IMR-90 (cell line): ENCODE measurements at regions not wholly inside any gene's neighbourhood (a gene's known extent, or its start where the extent isn't known, plus 50 kb on each side); places are given as distances from the start of the nearest gene placed in this dataset.

Experiments
- ATAC-seq: fragments of 200-7000 bp; cut with Tn5 transposase; 2 replicates; pipeline ENCODE4 v1.9.1; 2020; ENCODE audit warnings: low read depth, mild to moderate bottlenecking, moderate library complexity
- BruUV-seq: library from RNA; stranded (reverse); fragments of 400-500 nt; replicated peaks from 2 replicates; lab custom pipeline; 2021; lab: Mats Ljungman, UMichigan
- CTCF ChIA-PET: fragments of 300-600 bp; formaldehyde crosslinking; extraction: SDS; loops from one replicate; lab custom pipeline; 2021; ENCODE audit warnings: antibody characterized with exemption; lab: Yijun Ruan, JAX
- POLR2A ChIA-PET: fragments of 300-600 bp; sonication (Branson Sonifier 250); formaldehyde crosslinking; loops from one replicate; lab custom pipeline; 2022; ENCODE audit warnings: antibody characterized with exemption; ENCODE audit not compliant: unreplicated experiment; lab: Charles Lee
- DNase-seq: peaks from one replicate; pipeline ENCODE4 v3.0.0; 2013
- H2AFZ ChIP-seq: replicated peaks from 2 replicates; pipeline ENCODE3; 2013; ENCODE audit warnings: low read length, mild to moderate bottlenecking; ENCODE audit not compliant: poor library complexity
- H2AK5ac ChIP-seq: 2 replicates; pipeline ENCODE4 v1.6.1; 2013; ENCODE audit warnings: low read depth, low read length, inconsistent platforms
- H2AK9ac ChIP-seq: replicated peaks from 2 replicates; pipeline ENCODE3; 2013; ENCODE audit warnings: mild to moderate bottlenecking, low read depth, low read length, moderate library complexity; ENCODE audit not compliant: poor library complexity
- H2BK120ac ChIP-seq: 2 replicates; pipeline ENCODE4 v1.6.1; 2013; ENCODE audit warnings: low read depth, low read length, inconsistent platforms
- H2BK15ac ChIP-seq: 3 replicates; pipeline ENCODE4 v1.6.1; 2013; ENCODE audit warnings: low read depth, low read length, inconsistent platforms
- H2BK20ac ChIP-seq: 2 replicates; pipeline ENCODE4 v1.6.1; 2013; ENCODE audit warnings: low read depth, mild to moderate bottlenecking, inconsistent platforms, low read length, moderate library complexity
- H2BK5ac ChIP-seq: 2 replicates; pipeline ENCODE4 v1.6.1; 2013; ENCODE audit warnings: mild to moderate bottlenecking, low read depth, low read length, inconsistent platforms; ENCODE audit not compliant: poor library complexity, severe bottlenecking
- H3K14ac ChIP-seq: replicated peaks from 2 replicates; pipeline ENCODE4 v1.6.1; 2013; ENCODE audit warnings: low read depth, low read length, inconsistent platforms
- H3K18ac ChIP-seq: 2 replicates; pipeline ENCODE4 v1.6.1; 2013; ENCODE audit warnings: low read depth, low read length, control low read depth
- H3K23ac ChIP-seq: 2 replicates; pipeline ENCODE4 v1.6.1; 2013; ENCODE audit warnings: low read depth, low read length, inconsistent platforms
- H3K27ac ChIP-seq: 2 replicates; pipeline ENCODE4 v1.5.1; 2013; ENCODE audit warnings: mild to moderate bottlenecking, control low read depth, low read length; ENCODE audit not compliant: insufficient read depth
- H3K27me3 ChIP-seq: 2 replicates; pipeline ENCODE4 v1.6.1; 2013; ENCODE audit warnings: low read length; ENCODE audit not compliant: control insufficient read depth, insufficient read depth
- H3K36me3 ChIP-seq: 2 replicates; pipeline ENCODE4 v1.6.1; 2013; ENCODE audit warnings: low read length, mixed read lengths; ENCODE audit not compliant: control insufficient read depth, insufficient read depth
- H3K4ac ChIP-seq: 2 replicates; pipeline ENCODE4 v1.6.1; 2013; ENCODE audit warnings: low read depth, low read length, inconsistent platforms
- H3K4me1 ChIP-seq: 2 replicates; pipeline ENCODE4 v1.6.1; 2013; ENCODE audit warnings: low read length, mixed read lengths; ENCODE audit not compliant: control insufficient read depth, insufficient read depth
- H3K4me2 ChIP-seq: 2 replicates; pipeline ENCODE4 v1.6.1; 2013; ENCODE audit warnings: low read depth, mild to moderate bottlenecking, control low read depth, low read length, moderate library complexity
- H3K4me3 ChIP-seq: 2 replicates; pipeline ENCODE4 v1.5.1; 2013; ENCODE audit warnings: low read depth, mild to moderate bottlenecking, control low read depth, low read length, moderate library complexity; ENCODE audit not compliant: insufficient read depth
- H3K56ac ChIP-seq: 2 replicates; pipeline ENCODE4 v1.6.1; 2013; ENCODE audit warnings: low read length, inconsistent platforms; ENCODE audit not compliant: insufficient read depth; ENCODE audit errors: extremely low read depth
- H3K79me1 ChIP-seq, 2 experiments: 2 replicates each; pipeline ENCODE4 v1.6.1; 2013; ENCODE audit warnings: low read length in 2 of 2, inconsistent platforms in 1 of 2, low read depth in 1 of 2
- H3K9ac ChIP-seq: 2 replicates; pipeline ENCODE4 v1.6.1; 2013; ENCODE audit warnings: low read depth, low read length, control low read depth
- H3K9me1 ChIP-seq: 2 replicates; pipeline ENCODE4 v1.6.1; 2013; ENCODE audit warnings: low read length, inconsistent platforms; ENCODE audit not compliant: insufficient read depth
- H3K9me3 ChIP-seq: 2 replicates; pipeline ENCODE4 v1.6.1; 2013; ENCODE audit warnings: low read length; ENCODE audit not compliant: control insufficient read depth, insufficient read depth
- H4K20me1 ChIP-seq: 2 replicates; pipeline ENCODE4 v1.6.1; 2013; ENCODE audit warnings: low read length, inconsistent platforms; ENCODE audit not compliant: insufficient read depth
- H4K5ac ChIP-seq: 2 replicates; pipeline ENCODE4 v1.6.1; 2013; ENCODE audit warnings: mild to moderate bottlenecking, low read depth, low read length, control low read depth
- H4K8ac ChIP-seq, 2 experiments: 2 replicates each; pipeline ENCODE4 v1.6.1; 2013; ENCODE audit warnings: low read depth in 2 of 2, low read length in 2 of 2, control low read depth in 1 of 2, inconsistent platforms in 1 of 2
- H4K91ac ChIP-seq: 2 replicates; pipeline ENCODE4 v1.6.1; 2013; ENCODE audit warnings: low read depth, low read length, inconsistent platforms; ENCODE audit not compliant: insufficient read depth
- BHLHE40 ChIP-seq: fragments of 150-350 bp; IDR thresholded peaks from 2 replicates; pipeline ENCODE4 v1.6.1; 2016; ENCODE audit warnings: mild to moderate bottlenecking, low read depth, low read length
- CEBPB ChIP-seq: IDR thresholded peaks from 2 replicates; pipeline ENCODE4 v1.6.1; 2012; ENCODE audit warnings: low read depth, low read length, improper control_type of control experiment
- CHD1 ChIP-seq: IDR thresholded peaks from 2 replicates; pipeline ENCODE4 v1.6.1; 2012; ENCODE audit warnings: low read depth, low read length, improper control_type of control experiment
- FOS ChIP-seq: fragments of 150-350 bp; IDR thresholded peaks from 2 replicates; pipeline ENCODE4 v1.6.1; 2016; ENCODE audit warnings: low read depth, low read length
- MAFK ChIP-seq: IDR thresholded peaks from 2 replicates; pipeline ENCODE4 v1.6.1; 2012; ENCODE audit warnings: low read depth, low read length, improper control_type of control experiment
- MAZ ChIP-seq: IDR thresholded peaks from 2 replicates; pipeline ENCODE4 v1.6.1; 2012; ENCODE audit warnings: low read depth, mild to moderate bottlenecking, low read length, improper control_type of control experiment, moderate library complexity, borderline replicate concordance
- MXI1 ChIP-seq: IDR thresholded peaks from 2 replicates; pipeline ENCODE4 v1.6.1; 2012; ENCODE audit warnings: low read depth, mild to moderate bottlenecking, low read length, moderate library complexity, borderline replicate concordance
- NFE2L2 ChIP-seq: fragments of 150-350 bp; IDR thresholded peaks from 2 replicates; pipeline ENCODE4 v1.6.1; 2016; ENCODE audit warnings: low read depth, mild to moderate bottlenecking, low read length
- POLR2A ChIP-seq: IDR thresholded peaks from 2 replicates; pipeline ENCODE4 v1.6.1; 2012; ENCODE audit warnings: mild to moderate bottlenecking, low read depth, low read length
- RAD21 ChIP-seq: IDR thresholded peaks from 2 replicates; pipeline ENCODE4 v1.6.1; 2012; ENCODE audit warnings: low read length, improper control_type of control experiment
- RCOR1 ChIP-seq: IDR thresholded peaks from 2 replicates; pipeline ENCODE4 v1.6.1; 2012; ENCODE audit warnings: mild to moderate bottlenecking, low read length, improper control_type of control experiment; ENCODE audit not compliant: insufficient replicate concordance
- RFX5 ChIP-seq: IDR thresholded peaks from 2 replicates; pipeline ENCODE4 v1.8.0; 2012; ENCODE audit warnings: low read depth, mild to moderate bottlenecking, low read length, moderate library complexity
- SMC3 ChIP-seq: fragments of 150-350 bp; IDR thresholded peaks from 2 replicates; pipeline ENCODE4 v1.6.1; 2016; ENCODE audit warnings: low read depth, mild to moderate bottlenecking, antibody characterized with exemption, low read length, moderate library complexity
- WGBS, 2 experiments: methylation state at CpG; one replicate each; pipeline versions ENCODE4 v1.1.5 to v1.1.7; 2013; ENCODE audit warnings: missing lambda C conversion rate in 2 of 2; ENCODE audit not compliant: insufficient read length in 1 of 2; ENCODE audit errors: extremely low coverage in 2 of 2; 5-methylcytosine and 5-hydroxymethylcytosine counted together
- dilution Hi-C: fragments of 300-500 bp; cut with HindIII; formaldehyde crosslinking; loops from one replicate; pipeline ENCODE4 v1.14.3; 2018; ENCODE audit warnings: low sequenced_read_pairs; ENCODE audit not compliant: unreplicated experiment
- in situ Hi-C: fragments of 300-500 bp; cut with MboI; formaldehyde crosslinking; loops from 3 replicates; pipeline ENCODE4 v1.14.3; 2019; ENCODE audit warnings: low sequenced_read_pairs, inconsistent platforms, mixed read lengths
- intact Hi-C: fragments of 100-400 bp; cut with micrococcal nuclease; formaldehyde crosslinking; loops from 2 replicates; pipeline ENCODE4 v1.10.0; 2022
- TF ChIP-seq, protein P1 (sequence below): fragments of 150-350 bp; IDR thresholded peaks from 2 replicates; pipeline ENCODE4 v1.6.1; 2017; ENCODE audit warnings: mild to moderate bottlenecking, antibody characterized with exemption, low read length, low read depth

DNA sequence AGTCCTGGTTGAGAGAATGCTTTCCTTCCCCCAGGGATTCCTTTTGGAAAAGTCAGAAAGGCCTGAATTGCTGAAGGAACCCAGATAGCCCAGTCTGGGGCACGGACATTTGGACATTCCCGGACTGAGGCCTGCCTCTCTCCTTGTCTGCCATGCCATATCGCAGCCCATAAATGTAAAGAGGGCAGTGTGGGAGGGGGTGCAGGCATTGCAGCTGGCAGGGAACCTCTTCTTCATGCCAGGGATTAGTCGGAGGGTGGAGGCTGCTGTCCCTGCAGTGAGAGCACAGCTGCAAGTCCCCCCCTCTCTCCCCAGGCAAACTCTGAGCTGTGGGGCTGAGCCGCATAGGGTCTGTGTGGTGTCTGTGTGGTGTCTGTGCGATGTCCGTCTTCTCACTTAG lies 486.0 kb upstream of the MKI67 start:
- H2AFZ ChIP-seq, result no peak overlapping the region
- no peak overlapping the region for H2BK5ac ChIP-seq
- TF ChIP-seq MXI1, result no peak
- TF ChIP-seq RAD21, result no peak
- TF ChIP-seq RFX5, result no peak
- TF ChIP-seq POLR2A, result no peak
- no peak for TF ChIP-seq NFE2L2
- TF ChIP-seq, protein P1, sequence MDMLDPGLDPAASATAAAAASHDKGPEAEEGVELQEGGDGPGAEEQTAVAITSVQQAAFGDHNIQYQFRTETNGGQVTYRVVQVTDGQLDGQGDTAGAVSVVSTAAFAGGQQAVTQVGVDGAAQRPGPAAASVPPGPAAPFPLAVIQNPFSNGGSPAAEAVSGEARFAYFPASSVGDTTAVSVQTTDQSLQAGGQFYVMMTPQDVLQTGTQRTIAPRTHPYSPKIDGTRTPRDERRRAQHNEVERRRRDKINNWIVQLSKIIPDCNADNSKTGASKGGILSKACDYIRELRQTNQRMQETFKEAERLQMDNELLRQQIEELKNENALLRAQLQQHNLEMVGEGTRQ, result no peak
- TF ChIP-seq BHLHE40, result no peak
- TF ChIP-seq FOS, result no peak
- no peak for TF ChIP-seq MAZ
- no peak for TF ChIP-seq CHD1
- TF ChIP-seq CEBPB, result no peak
- TF ChIP-seq RCOR1, result no peak
- TF ChIP-seq SMC3, result no peak
- TF ChIP-seq MAFK, result no peak
- no peak overlapping the region for H3K56ac ChIP-seq
- H3K18ac ChIP-seq, result no peak overlapping the region
- H3K36me3 ChIP-seq, result no peaks in the 10 kb centered on the region
- intact Hi-C loops, result no loop called here
- dilution Hi-C loops, result no loop called here
- no TSS peak for BruUV-seq
- POLR2A ChIA-PET, result no interaction called here
- H3K9ac ChIP-seq, result no peak overlapping the region
- DNase-seq, result no peak
- H3K9me1 ChIP-seq, result no peaks in the 10 kb centered on the region
- no peak overlapping the region for H3K4ac ChIP-seq
- H2BK15ac ChIP-seq, result no peak overlapping the region
- no peak for ATAC-seq
- no peak overlapping the region for H2BK20ac ChIP-seq
- in situ Hi-C loops, result no loop called here
- no peak overlapping the region for H3K14ac ChIP-seq
- H2AK9ac ChIP-seq, result no peak overlapping the region
- no peak overlapping the region for H4K5ac ChIP-seq
- H3K4me1 ChIP-seq, result no peaks in the 10 kb centered on the region
- H2BK120ac ChIP-seq, result no peak overlapping the region
- no peak overlapping the region for H3K23ac ChIP-seq
- CTCF ChIA-PET, result no interaction called here
- H4K20me1 ChIP-seq, result no peaks in the 10 kb centered on the region
- no peak overlapping the region for H3K27ac ChIP-seq
- no peaks in the 10 kb centered on the region for H3K27me3 ChIP-seq
- no peak overlapping the region for H4K8ac ChIP-seq
- no peak overlapping the region for H3K4me3 ChIP-seq
- no CpG with 5 or more reads among the region's 7 CpGs for WGBS, 2 experiments
- H2AK5ac ChIP-seq, result no peak overlapping the region
- H3K9me3 ChIP-seq, result peaks cover 43% of the 10 kb centered on the region
- no peak overlapping the region for H3K4me2 ChIP-seq
- no peaks in the 10 kb centered on the region for H3K79me1 ChIP-seq
- H4K91ac ChIP-seq, result no peak overlapping the region
